ENCODE measurements at regions not wholly inside any gene's neighbourhood (a gene's known extent, or its start where the extent isn't known, plus 50 kb on each side); places are given as distances from the start of the nearest gene placed in this dataset.

DNA sequence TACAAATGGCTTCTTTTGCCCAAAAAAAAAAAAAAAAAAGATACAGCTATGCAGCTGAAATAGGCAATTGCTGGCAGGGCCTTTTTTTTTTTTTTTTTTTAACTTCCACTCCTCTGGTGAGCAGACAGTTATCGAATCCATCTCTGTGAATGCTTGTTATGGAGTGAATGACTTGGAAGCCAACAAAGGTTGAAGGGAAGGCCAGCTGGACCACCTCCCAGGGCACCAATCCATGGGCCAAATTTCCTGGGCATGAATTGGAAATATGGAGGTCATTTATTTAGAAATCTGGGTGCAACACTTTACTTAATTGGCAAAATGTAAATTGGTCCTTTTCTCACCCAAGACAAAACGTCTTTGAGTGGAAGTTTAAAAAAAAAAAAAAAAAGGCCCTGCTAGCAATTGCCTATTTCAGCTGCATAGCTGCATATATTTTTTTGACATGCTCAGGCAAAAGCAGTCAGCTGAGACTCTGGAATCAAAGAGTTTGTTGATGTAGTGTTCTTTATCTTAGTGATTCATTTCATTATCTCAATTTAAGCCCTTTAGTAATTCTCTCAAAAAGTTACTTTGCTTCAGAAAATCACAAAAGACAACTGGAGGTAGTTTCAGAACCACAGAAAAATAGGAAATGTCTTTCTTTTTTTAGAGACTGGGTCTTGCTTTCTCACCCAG is 392.2 kb upstream of the KLF4 start:
- H3K9ac ChIP-seq (ENCODE audit: low read length), result no peak overlapping the region
- H3K4me1 ChIP-seq (ENCODE audit: insufficient read depth, low read length), result no peaks in the 10 kb centered on the region
- H3K27me3 ChIP-seq (ENCODE audit: control insufficient read depth in 1 of 2, insufficient read depth in 2 of 2, low read length in 2 of 2), result no peaks in the 10 kb centered on the region
- no peaks in the 10 kb centered on the region for H3K9me3 ChIP-seq (ENCODE audit: low read length)
- H3K4me3 ChIP-seq (ENCODE audit: low read depth in 1 of 2, low read length in 2 of 2), result no peak overlapping the region
- H3K36me3 ChIP-seq (ENCODE audit: insufficient read depth, low read length), result no peaks in the 10 kb centered on the region
- H3K27ac ChIP-seq (ENCODE audit: low read depth, low read length), result no peak overlapping the region

DNA sequence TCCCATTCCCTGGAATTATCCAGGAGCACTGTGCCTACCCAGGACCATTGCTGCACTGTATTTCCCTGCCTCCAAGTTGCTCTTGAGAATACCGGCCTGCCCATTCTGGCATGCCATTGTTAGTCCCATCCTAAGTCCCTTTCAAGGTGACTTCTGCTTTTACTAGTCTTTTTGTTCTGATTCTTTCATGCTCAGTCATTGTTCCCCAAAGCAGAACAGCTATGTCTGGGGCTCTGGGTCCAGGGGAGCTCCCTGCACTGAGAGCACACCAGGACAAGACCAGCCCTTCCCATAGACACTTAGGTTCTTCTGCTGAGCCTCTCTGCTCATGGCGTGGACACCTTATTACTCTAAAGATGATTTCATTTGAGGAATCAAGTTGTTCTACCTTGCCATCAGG is 388.9 kb upstream of the KLF4 start:
- H3K4me1 ChIP-seq (ENCODE audit: insufficient read depth, low read length), result no peaks in the 10 kb centered on the region
- no peak overlapping the region for H3K4me3 ChIP-seq (ENCODE audit: low read depth in 1 of 2, low read length in 2 of 2)
- no peak overlapping the region for H3K27ac ChIP-seq (ENCODE audit: low read depth, low read length)
- no peaks in the 10 kb centered on the region for H3K27me3 ChIP-seq (ENCODE audit: control insufficient read depth in 1 of 2, insufficient read depth in 2 of 2, low read length in 2 of 2)
- H3K36me3 ChIP-seq (ENCODE audit: insufficient read depth, low read length), result no peaks in the 10 kb centered on the region
- H3K9ac ChIP-seq (ENCODE audit: low read length), result no peak overlapping the region
- no peaks in the 10 kb centered on the region for H3K9me3 ChIP-seq (ENCODE audit: low read length)

DNA sequence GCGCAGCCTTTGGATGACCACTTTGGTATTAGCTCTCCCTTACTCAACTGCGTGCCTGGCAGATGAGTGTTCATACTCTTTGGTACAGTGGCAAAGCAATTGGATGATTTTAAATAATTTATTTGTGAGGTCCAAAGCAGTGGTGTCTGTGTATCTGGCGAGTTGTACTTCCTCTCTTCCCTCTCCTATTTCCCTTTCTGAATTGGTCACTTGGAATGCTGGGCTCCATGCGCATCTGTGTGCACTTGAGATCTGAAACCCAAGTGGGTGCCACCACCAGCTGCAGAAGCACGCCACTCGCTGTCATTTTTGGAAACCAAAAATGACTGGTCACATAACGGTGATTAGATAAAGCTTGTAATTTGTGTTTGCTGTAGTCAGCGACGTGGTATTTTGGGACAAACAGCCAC is 386.0 kb upstream of the KLF4 start:
- no peaks in the 10 kb centered on the region for H3K9me3 ChIP-seq (ENCODE audit: low read length)
- no peak overlapping the region for H3K4me3 ChIP-seq (ENCODE audit: low read depth in 1 of 2, low read length in 2 of 2)
- no peaks in the 10 kb centered on the region for H3K36me3 ChIP-seq (ENCODE audit: insufficient read depth, low read length)
- no peak overlapping the region for H3K27ac ChIP-seq (ENCODE audit: low read depth, low read length)
- no peaks in the 10 kb centered on the region for H3K4me1 ChIP-seq (ENCODE audit: insufficient read depth, low read length)
- no peak overlapping the region for H3K9ac ChIP-seq (ENCODE audit: low read length)
- H3K27me3 ChIP-seq (ENCODE audit: control insufficient read depth in 1 of 2, insufficient read depth in 2 of 2, low read length in 2 of 2), result no peaks in the 10 kb centered on the region

DNA sequence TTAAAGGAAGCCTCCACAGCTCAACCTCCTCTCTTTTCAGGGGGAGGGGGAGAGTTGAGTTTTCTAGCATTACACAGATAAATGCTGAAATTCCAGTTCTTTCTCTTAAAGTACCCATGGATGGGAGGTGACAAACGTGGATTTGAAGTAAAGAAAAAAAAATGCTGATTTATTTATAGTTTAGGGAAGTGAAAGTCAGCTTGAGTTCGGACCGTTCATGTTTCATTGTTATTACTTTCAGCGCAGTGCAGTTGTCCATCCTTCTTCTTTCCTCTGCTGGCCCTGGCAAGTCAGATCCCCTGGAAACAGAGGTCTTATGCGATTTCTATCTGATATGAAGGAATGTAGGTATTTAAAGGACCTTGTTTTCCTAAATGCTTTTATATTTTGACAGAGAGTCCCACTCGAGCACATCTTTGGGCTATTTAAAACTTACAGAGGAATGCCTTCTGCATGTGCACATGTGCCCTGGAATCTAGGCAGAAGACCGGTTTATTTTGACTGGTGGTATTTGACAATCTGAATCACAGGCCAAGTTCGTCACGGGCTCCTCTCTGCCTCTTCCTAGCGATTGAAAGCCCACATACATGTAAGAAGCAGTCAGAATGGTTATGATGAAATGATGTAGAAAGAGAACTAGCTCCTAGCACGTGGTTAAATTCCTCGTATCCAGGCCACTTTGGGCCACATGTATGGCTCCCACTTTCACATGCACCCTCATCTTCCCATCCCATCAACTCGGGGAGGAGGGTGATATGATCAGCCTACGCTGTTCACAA is 385.2 kb upstream of the KLF4 start:
- Histone ChIP-seq H3K36me3 (ENCODE audit: insufficient read depth, low read length) (no peaks in the 10 kb centered on the region), H3K4me1 (ENCODE audit: insufficient read depth, low read length) (no peaks in the 10 kb centered on the region), H3K9me3 (ENCODE audit: low read length) (no peaks in the 10 kb centered on the region), H3K9ac (ENCODE audit: low read length) (no peak overlapping the region), H3K4me3 (ENCODE audit: low read depth in 1 of 2, low read length in 2 of 2) (no peak overlapping the region), H3K27me3 (ENCODE audit: control insufficient read depth in 1 of 2, insufficient read depth in 2 of 2, low read length in 2 of 2) (no peaks in the 10 kb centered on the region), H3K27ac (ENCODE audit: low read depth, low read length) (no peak overlapping the region)

DNA sequence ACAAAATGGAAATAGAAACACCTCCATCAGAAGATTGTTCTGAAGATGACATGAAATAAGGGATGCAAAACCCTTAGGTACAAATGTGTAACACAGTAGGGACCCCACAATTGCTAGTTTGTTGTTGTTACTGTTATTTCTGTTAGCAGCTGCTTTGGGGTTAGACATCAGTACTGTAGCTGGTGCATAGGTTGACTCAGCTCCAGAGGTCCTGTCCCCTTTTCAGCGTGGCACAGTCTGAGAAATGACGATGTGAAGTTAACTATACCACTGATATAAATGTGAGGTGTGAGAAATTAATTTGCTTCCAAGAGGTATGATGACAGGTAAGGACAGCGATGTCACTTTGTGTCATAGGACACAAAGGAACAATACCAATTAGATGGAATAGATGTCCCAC is 384.6 kb upstream of the KLF4 start:
- H3K4me1 ChIP-seq (ENCODE audit: insufficient read depth, low read length), result no peaks in the 10 kb centered on the region
- H3K9ac ChIP-seq (ENCODE audit: low read length), result no peak overlapping the region
- H3K4me3 ChIP-seq (ENCODE audit: low read depth in 1 of 2, low read length in 2 of 2), result no peak overlapping the region
- H3K9me3 ChIP-seq (ENCODE audit: low read length), result no peaks in the 10 kb centered on the region
- no peaks in the 10 kb centered on the region for H3K27me3 ChIP-seq (ENCODE audit: control insufficient read depth in 1 of 2, insufficient read depth in 2 of 2, low read length in 2 of 2)
- H3K27ac ChIP-seq (ENCODE audit: low read depth, low read length), result no peak overlapping the region
- H3K36me3 ChIP-seq (ENCODE audit: insufficient read depth, low read length), result no peaks in the 10 kb centered on the region

DNA sequence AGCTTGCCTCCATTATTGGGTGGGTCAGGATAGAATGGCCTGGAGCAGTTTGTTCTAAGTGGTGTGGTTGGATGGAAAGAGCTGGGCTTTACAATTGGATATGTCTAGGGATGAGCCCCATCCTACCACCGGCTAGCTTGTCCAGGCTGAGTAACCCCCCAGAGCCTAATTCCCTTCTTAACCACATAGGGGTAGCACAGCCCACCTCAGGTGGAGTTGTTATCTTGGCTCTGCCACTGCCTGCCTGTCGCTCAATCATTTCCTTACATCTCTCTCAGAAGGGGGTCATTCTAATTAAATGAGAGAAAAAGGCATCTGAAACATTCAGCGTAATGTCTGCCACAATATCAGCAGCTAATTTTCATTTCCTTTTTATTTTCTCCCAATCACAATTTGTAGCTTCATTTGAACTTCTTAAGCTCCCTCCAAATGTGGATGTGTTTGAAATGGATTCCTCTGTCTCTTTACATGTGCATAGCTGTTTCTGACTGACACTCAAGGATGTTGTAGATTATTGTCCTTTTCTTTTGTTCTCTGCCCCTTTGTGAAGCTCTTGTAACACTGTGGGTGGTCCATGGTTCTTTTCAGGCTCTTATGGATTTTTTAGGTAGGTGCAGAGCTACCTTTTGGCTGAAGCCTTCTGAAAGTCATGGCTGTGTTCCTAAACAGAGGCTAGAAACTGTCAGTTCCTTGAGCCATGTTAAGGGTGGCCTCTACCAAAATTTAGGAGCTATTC is 383.1 kb upstream of the KLF4 start:
- Histone ChIP-seq H3K4me1 (ENCODE audit: insufficient read depth, low read length) (no peaks in the 10 kb centered on the region), H3K9ac (ENCODE audit: low read length) (no peak overlapping the region), H3K36me3 (ENCODE audit: insufficient read depth, low read length) (no peaks in the 10 kb centered on the region), H3K4me3 (ENCODE audit: low read depth in 1 of 2, low read length in 2 of 2) (no peak overlapping the region), H3K27ac (ENCODE audit: low read depth, low read length) (no peak overlapping the region), H3K27me3 (ENCODE audit: control insufficient read depth in 1 of 2, insufficient read depth in 2 of 2, low read length in 2 of 2) (no peaks in the 10 kb centered on the region), H3K9me3 (ENCODE audit: low read length) (no peaks in the 10 kb centered on the region)

DNA sequence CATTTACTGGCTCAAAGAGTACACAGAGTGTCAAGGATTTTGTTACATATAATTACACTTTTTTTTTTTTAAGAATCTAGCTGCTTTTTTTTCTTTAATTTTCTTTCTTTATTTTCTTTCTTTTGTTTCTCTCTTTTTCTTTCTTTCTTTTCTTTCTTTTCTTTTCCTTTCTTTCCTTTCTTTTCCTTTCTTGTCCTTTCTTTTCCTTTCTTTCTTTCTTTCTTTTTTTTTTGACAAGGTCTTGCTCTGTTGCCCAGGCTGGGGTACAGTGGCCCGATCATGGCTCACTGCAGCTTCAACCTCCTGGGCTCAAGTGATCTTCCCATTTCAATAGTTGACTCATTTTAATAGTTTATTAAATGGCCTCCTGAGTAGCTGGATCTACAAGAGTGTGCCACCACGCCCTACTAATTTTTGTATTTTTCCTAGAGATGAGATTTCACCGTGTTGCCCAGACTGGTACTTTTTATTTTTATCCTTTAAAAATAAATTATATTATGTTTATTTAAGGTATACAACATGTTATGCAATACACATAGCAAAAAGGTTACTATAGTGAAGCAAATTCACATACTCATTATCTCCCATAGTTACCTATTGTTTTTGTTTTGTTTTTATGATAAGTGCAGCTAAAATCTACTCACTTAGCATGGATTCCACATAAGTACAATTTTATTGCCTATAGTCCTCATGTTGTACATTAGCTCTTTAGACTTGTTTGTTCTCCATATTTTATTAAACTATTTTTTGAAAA is 381.5 kb upstream of the KLF4 start:
- H3K27me3 ChIP-seq (ENCODE audit: control insufficient read depth in 1 of 2, insufficient read depth in 2 of 2, low read length in 2 of 2), result no peaks in the 10 kb centered on the region
- no peak overlapping the region for H3K4me3 ChIP-seq (ENCODE audit: low read depth in 1 of 2, low read length in 2 of 2)
- H3K9me3 ChIP-seq (ENCODE audit: low read length), result no peaks in the 10 kb centered on the region
- H3K4me1 ChIP-seq (ENCODE audit: insufficient read depth, low read length), result no peaks in the 10 kb centered on the region
- H3K9ac ChIP-seq (ENCODE audit: low read length), result no peak overlapping the region
- no peaks in the 10 kb centered on the region for H3K36me3 ChIP-seq (ENCODE audit: insufficient read depth, low read length)
- no peak overlapping the region for H3K27ac ChIP-seq (ENCODE audit: low read depth, low read length)

DNA sequence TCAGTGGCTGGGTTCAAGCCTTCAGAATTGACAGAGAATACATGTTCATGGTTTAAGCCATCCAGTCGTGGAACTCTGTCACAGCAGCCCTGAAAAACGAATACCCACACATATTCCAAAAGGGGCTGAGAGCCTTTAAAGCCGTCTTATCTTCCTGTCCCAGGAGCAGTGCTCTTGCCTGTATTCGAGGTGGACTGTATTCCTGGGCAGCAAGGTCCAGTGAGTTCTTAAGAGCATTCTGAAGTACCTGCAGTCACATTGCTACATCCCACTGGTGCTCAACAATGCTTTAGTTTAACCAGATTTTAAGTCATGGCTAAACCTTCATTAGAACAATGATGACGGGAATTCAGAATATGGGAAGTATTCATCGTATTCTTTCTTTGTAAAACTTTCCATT is 380.7 kb upstream of the KLF4 start:
- H3K9me3 ChIP-seq (ENCODE audit: low read length), result no peaks in the 10 kb centered on the region
- no peaks in the 10 kb centered on the region for H3K4me1 ChIP-seq (ENCODE audit: insufficient read depth, low read length)
- H3K4me3 ChIP-seq (ENCODE audit: low read depth in 1 of 2, low read length in 2 of 2), result no peak overlapping the region
- no peak overlapping the region for H3K27ac ChIP-seq (ENCODE audit: low read depth, low read length)
- H3K9ac ChIP-seq (ENCODE audit: low read length), result no peak overlapping the region
- H3K27me3 ChIP-seq (ENCODE audit: control insufficient read depth in 1 of 2, insufficient read depth in 2 of 2, low read length in 2 of 2), result no peaks in the 10 kb centered on the region
- H3K36me3 ChIP-seq (ENCODE audit: insufficient read depth, low read length), result no peaks in the 10 kb centered on the region

DNA sequence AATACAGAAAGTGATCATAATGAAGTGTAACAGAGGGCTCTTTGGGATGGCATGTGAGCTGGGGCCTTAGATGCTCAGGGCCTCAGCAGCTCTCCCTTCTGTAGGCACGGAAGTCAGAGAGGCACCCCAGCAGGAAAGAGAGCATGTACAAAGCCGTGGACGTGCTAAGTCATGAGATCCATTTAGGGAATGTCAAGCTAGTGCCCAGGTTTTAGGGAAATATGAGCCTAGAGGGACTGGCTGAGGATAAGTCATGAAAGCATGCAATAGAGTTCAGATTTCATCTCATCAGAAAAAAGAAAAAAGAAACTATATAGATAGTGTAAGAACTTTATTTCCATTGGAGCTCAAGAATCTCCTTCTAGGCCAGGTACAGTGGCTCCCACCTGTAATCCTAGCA is 379.5 kb upstream of the KLF4 start:
- Histone ChIP-seq H3K36me3 (ENCODE audit: insufficient read depth, low read length) (no peaks in the 10 kb centered on the region), H3K4me1 (ENCODE audit: insufficient read depth, low read length) (no peaks in the 10 kb centered on the region), H3K27ac (ENCODE audit: low read depth, low read length) (no peak overlapping the region), H3K4me3 (ENCODE audit: low read depth in 1 of 2, low read length in 2 of 2) (no peak overlapping the region), H3K9me3 (ENCODE audit: low read length) (no peaks in the 10 kb centered on the region), H3K27me3 (ENCODE audit: control insufficient read depth in 1 of 2, insufficient read depth in 2 of 2, low read length in 2 of 2) (no peaks in the 10 kb centered on the region), H3K9ac (ENCODE audit: low read length) (no peak overlapping the region)

DNA sequence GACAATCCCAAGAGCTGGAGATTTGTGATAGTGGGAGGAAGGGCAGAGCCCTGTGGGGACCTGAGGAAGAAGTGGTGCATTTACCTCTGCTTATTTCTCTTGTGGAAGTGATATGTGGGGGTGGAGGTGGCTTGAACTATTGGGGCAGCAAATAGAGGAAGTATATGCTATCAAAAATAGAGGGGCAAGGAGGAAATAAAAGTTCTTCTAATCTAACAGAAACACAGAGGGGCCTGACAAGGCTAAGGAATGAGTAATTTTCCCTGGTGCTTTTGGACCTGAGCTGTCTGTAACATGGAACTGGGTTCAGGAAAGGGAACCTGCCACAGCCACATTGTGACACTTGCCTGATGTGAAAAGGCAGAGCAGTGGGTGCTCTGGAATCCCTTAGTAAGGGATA is 378.6 kb upstream of the KLF4 start:
- H3K4me3 ChIP-seq (ENCODE audit: low read depth in 1 of 2, low read length in 2 of 2), result no peak overlapping the region
- H3K27ac ChIP-seq (ENCODE audit: low read depth, low read length), result no peak overlapping the region

DNA sequence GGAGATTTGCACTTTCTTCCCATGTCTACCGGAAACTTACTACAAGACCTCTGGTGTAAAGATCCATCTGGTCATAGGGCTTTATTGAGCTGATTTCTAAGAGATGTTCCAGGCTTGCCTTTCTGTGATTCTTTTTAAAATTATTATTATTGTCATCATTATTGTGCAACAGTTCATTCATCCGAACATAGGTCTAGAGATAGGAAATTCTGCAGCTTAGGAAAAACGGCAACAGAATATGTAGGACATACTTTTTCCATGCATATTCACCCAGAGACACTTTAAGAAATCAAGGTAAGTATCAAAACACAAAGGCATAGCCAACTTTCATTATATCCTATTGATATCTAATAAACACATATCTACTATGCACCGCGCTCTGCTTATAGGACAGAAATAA is 378.2 kb upstream of the KLF4 start:
- H3K36me3 ChIP-seq (ENCODE audit: insufficient read depth, low read length), result no peaks in the 10 kb centered on the region
- H3K4me3 ChIP-seq (ENCODE audit: low read depth in 1 of 2, low read length in 2 of 2), result no peak overlapping the region
- H3K9me3 ChIP-seq (ENCODE audit: low read length), result no peaks in the 10 kb centered on the region
- no peaks in the 10 kb centered on the region for H3K27me3 ChIP-seq (ENCODE audit: control insufficient read depth in 1 of 2, insufficient read depth in 2 of 2, low read length in 2 of 2)
- H3K9ac ChIP-seq (ENCODE audit: low read length), result no peak overlapping the region
- H3K4me1 ChIP-seq (ENCODE audit: insufficient read depth, low read length), result peaks cover 7% of the 10 kb centered on the region
- no peak overlapping the region for H3K27ac ChIP-seq (ENCODE audit: low read depth, low read length)

More for the DNA sequence above, 378.6 kb upstream of the KLF4 start:
- Histone ChIP-seq H3K9me3 (ENCODE audit: low read length) (no peaks in the 10 kb centered on the region), H3K9ac (ENCODE audit: low read length) (no peak overlapping the region), H3K27me3 (ENCODE audit: control insufficient read depth in 1 of 2, insufficient read depth in 2 of 2, low read length in 2 of 2) (no peaks in the 10 kb centered on the region), H3K4me1 (ENCODE audit: insufficient read depth, low read length) (peaks cover 4% of the 10 kb centered on the region), H3K36me3 (ENCODE audit: insufficient read depth, low read length) (no peaks in the 10 kb centered on the region)

All from muscle layer of colon (tissue), 2 donors.